Spleen (tissue), 7 donors: ENCODE measurements at regions not wholly inside any gene's neighbourhood (a gene's known extent, or its start where the extent isn't known, plus 50 kb on each side); places are given as distances from the start of the nearest gene placed in this dataset.

Source experiments
- CTCF ChIP-seq, 11 experiments: fragments of 200-600 bp in 7 of 11; fragments of 450-650 bp in 4 of 11; sonication (generic) in 4 of 11; IDR thresholded peaks in 8 of 11; conservative IDR thresholded peaks in 3 of 11; 1 replicate in 7 of 11; 2 replicates in 4 of 11; pipeline versions ENCODE4 v1.4.0 to v1.8.0; 2016 to 2021; ENCODE audit warnings: antibody characterized with exemption in 11 of 11, inconsistent platforms in 4 of 11, mild to moderate bottlenecking in 1 of 11
- POLR2A ChIP-seq, 3 donors: fragments of 450-650 bp; IDR thresholded peaks; one replicate each; pipeline ENCODE4 v1.5.1; 2017; ENCODE audit warnings: antibody characterized with exemption in 3 of 3, mild to moderate bottlenecking in 1 of 3
- donor health status: DM: no; HTN: no; CAD: no; lungs with moderate emphysema.
- donor health status: DM: no; HTN: no; CAD: no.
- donor health status: DM: no; HTN: no; CAD: no.

GRCh38 chr2:43154685-43155084 lies 71.7 kb downstream of the ZFP36L2 start:
- TF ChIP-seq CTCF (IDR thresholded peaks at IDR 0.05 in 8 of 11, conservative IDR thresholded peaks at IDR 0.05 in 3 of 11) (no peak), POLR2A (IDR thresholded peaks at IDR 0.05) (no peak)
